ENCODE measurements at regions not wholly inside any gene's neighbourhood (a gene's known extent, or its start where the extent isn't known, plus 50 kb on each side); places are given as distances from the start of the nearest gene placed in this dataset.

DNA sequence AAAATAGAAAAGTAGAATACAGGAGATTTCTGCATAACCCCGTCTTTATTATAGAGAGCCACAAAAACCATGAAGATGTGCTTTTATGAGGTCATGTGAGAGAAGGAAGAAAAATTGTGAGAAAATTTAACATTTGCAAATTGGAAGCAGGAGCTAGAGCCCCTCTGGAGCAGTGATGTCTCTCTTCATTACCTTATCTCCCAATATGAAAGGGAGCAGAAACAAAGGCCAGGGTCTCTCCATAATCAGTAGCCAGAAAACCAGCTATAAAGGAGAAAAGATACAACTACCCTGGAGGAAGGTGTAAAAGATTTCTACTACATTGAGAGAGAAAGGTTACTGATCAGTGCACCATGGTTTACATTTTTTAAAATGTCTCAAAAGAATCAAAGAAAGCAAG is 53.2 kb upstream of the ITGA1 start:
- DNase-seq, result no peak
- in situ Hi-C loops (cut with MboI; ENCODE audit: low pct_unique_long_range_greater_than_20kb, low sequenced_read_pairs), result no loop called here

DNA sequence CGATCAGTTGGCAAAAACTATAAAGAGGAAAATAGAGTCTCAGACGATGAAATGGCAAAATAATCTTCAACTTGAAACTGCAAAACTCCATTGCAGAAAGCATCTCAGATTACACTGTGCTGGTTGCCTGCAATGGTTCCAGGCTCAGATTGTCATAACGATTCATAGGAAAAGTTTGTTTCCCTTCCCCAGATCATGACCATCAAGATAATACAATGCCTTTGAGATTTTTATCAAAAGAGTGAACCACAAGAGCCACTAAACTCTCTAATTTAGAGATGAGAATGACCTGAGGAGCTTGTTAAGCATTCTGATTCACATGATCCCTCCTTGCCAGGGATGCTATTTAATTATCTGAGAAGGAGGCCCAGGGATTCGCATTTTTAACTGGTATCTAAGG is 52.6 kb upstream of the ITGA1 start:
- no peak for DNase-seq
- in situ Hi-C loops (cut with MboI; ENCODE audit: low pct_unique_long_range_greater_than_20kb, low sequenced_read_pairs), result no loop called here
